ENCODE measurements at regions not wholly inside any gene's neighbourhood (a gene's known extent, or its start where the extent isn't known, plus 50 kb on each side); places are given as distances from the start of the nearest gene placed in this dataset.

DNA sequence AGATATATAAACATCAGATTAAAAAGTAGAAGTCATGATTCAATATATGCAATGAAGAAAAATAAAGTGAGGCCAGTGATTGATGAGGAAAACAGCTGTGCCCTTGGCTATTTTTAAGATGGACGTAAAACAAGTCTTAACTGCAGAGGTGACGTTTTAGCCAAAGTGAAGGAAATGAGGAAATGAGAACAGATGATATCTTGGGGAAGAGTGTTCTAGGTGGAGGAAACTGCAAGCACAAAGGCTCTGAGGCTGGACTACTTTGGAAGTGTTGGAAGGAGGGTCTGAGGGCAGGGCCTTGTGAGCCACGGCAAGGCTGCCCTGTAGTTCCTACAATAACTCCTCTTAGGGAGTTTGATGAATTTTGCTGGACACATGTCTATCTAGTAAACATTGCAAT is 140.5 kb upstream of the AKR1E2 start:
- peaks cover 0 to under 1% of the 10 kb centered on the region in 2 experiments; a peak in 1 of 4 replicates for H3K4me1 Mint-ChIP-seq
- Histone ChIP-seq H3K9ac (ENCODE audit: extremely low read depth, insufficient read length, low read length) (no peak overlapping the region), H3K27ac (ENCODE audit: insufficient read length, low read depth, low read length) (no peak overlapping the region), H4K20me1 (ENCODE audit: control insufficient read depth, insufficient read depth, insufficient read length) (no peaks in the 10 kb centered on the region), H3K23ac (ENCODE audit: insufficient read length, low read depth, low read length) (no peak overlapping the region), H3K27me3 (ENCODE audit: insufficient read depth, low read length) (no peaks in the 10 kb centered on the region), H3K18ac (ENCODE audit: insufficient read length, low read depth, low read length) (no peak overlapping the region), H2BK20ac (ENCODE audit: low read depth, low read length, poor library complexity, severe bottlenecking) (no peak overlapping the region), H4K8ac (replicated peaks; ENCODE audit: insufficient read length, low read depth, low read length) (no peak overlapping the region), H3K9me3 (ENCODE audit: control insufficient read depth, low read depth, low read length) (no peaks in the 10 kb centered on the region), H3K4me1 (ENCODE audit: insufficient read depth, low read length) (no peaks in the 10 kb centered on the region), H2BK120ac (ENCODE audit: low read depth, low read length, poor library complexity, severe bottlenecking) (no peak overlapping the region), H3K14ac (ENCODE audit: insufficient read depth, low read length) (no peak overlapping the region), H2AK5ac (ENCODE audit: insufficient read length, low read length) (no peak overlapping the region), H2BK15ac (ENCODE audit: low read depth, low read length) (no peak overlapping the region), H4K5ac (ENCODE audit: insufficient read length, low read depth, low read length) (no peak overlapping the region), H3K23me2 (ENCODE audit: insufficient read length, low read depth, low read length, poor library complexity, severe bottlenecking) (no peaks in the 10 kb centered on the region), H2AFZ (ENCODE audit: low read length) (no peak overlapping the region), H2BK12ac (ENCODE audit: insufficient read length, low read depth, low read length) (no peak overlapping the region), H3K56ac (ENCODE audit: insufficient read length, low read depth, low read length) (no peak overlapping the region), H4K91ac (ENCODE audit: insufficient read length, low read depth, low read length) (no peak overlapping the region), H2BK5ac (ENCODE audit: insufficient read length, low read length) (no peak overlapping the region), H3T11ph (ENCODE audit: low read length) (no peak overlapping the region), H3K4ac (ENCODE audit: low read depth, low read length) (no peak overlapping the region), H3K79me2 (ENCODE audit: insufficient read depth, low read length) (no peaks in the 10 kb centered on the region), H3K79me1 (ENCODE audit: insufficient read depth, low read depth, low read length, poor library complexity, severe bottlenecking) (no peaks in the 10 kb centered on the region), H3K4me2 (ENCODE audit: insufficient read depth, insufficient read length, low read length) (no peak overlapping the region)
- H3K9me3 Mint-ChIP-seq, result no peaks in the 10 kb centered on the region
- TF ChIP-seq, protein P1, sequence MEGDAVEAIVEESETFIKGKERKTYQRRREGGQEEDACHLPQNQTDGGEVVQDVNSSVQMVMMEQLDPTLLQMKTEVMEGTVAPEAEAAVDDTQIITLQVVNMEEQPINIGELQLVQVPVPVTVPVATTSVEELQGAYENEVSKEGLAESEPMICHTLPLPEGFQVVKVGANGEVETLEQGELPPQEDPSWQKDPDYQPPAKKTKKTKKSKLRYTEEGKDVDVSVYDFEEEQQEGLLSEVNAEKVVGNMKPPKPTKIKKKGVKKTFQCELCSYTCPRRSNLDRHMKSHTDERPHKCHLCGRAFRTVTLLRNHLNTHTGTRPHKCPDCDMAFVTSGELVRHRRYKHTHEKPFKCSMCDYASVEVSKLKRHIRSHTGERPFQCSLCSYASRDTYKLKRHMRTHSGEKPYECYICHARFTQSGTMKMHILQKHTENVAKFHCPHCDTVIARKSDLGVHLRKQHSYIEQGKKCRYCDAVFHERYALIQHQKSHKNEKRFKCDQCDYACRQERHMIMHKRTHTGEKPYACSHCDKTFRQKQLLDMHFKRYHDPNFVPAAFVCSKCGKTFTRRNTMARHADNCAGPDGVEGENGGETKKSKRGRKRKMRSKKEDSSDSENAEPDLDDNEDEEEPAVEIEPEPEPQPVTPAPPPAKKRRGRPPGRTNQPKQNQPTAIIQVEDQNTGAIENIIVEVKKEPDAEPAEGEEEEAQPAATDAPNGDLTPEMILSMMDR (conservative IDR thresholded peaks at IDR 0.05), result no peak
- H3K27ac Mint-ChIP-seq, result no peak overlapping the region
- WGBS (ENCODE audit: extremely low coverage, insufficient read length, low lambda C conversion rate), result no CpG with 5 or more reads among the region's 3 CpGs
- H3K4me3 Mint-ChIP-seq, result no peak overlapping the region
- no peak for DNase-seq
- H3K36me3 Mint-ChIP-seq (ENCODE audit: insufficient read depth in 1 of 3, low read depth in 3 of 3), result no peaks in the 10 kb centered on the region
- H3K27me3 Mint-ChIP-seq (ENCODE audit: low read depth), result no peaks in the 10 kb centered on the region
